SKM-1 treated with dmso at 0.1 percent for 144 hours (cell line): ENCODE measurements at regions not wholly inside any gene's neighbourhood (a gene's known extent, or its start where the extent isn't known, plus 50 kb on each side); places are given as distances from the start of the nearest gene placed in this dataset.

Experiments used
- DNase-seq: peaks from one replicate; lab custom pipeline; 2025; ENCODE audit not compliant: unreplicated experiment; lab: John Stamatoyannopoulos, UW

DNA sequence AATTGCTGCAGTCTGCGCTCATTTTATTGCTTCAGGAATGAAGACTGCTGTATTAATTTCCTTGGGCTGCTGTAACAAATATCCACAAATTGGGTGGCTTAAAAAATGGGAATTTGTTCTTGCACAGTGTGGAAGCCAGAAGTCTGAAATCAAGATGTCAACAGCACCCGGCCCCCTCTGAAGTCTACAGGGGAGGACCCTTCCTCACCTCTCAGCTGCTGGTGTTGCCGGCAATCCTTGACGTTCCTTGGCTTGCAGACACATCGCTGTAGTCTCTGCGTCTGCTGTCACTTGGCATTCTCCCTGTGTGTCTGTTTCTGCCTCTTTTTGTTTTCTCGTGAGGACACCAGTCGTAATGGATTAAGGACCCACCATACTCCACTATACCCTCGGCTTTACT is 166.2 kb downstream of the PTPN20 start:
- DNase-seq = no peak

DNA sequence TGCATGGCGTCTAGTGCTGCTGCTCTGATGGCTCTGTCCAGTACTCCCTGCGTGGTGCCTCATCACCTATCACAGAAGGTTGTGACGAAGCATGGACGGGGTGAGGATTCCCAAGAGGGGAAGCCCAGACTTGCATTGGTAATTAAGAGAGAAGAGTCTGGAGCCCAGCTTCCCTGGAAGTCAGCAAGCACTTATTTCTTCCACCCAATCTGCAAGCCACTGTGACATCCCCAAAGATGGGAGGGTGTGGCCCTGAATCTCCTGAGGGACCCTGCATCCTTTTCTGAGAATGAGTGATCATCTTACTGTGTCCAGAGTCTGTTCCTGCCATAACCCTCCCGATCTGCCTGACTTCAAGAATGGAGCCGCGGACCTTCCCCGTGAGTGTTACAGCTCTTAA is 166.7 kb downstream of the PTPN20 start:
- no peak for DNase-seq

GRCh38 chr10:47078393-47079203 is 167.4 kb downstream of the PTPN20 start:
- DNase-seq = no peak

- DNase-seq = no peak
Measured at GRCh38 chr10:47079204-47079580, 168.0 kb downstream of the PTPN20 start.

- no peak for DNase-seq
Measured at GRCh38 chr10:47081264-47081663, 170.0 kb downstream of the PTPN20 start.

DNA sequence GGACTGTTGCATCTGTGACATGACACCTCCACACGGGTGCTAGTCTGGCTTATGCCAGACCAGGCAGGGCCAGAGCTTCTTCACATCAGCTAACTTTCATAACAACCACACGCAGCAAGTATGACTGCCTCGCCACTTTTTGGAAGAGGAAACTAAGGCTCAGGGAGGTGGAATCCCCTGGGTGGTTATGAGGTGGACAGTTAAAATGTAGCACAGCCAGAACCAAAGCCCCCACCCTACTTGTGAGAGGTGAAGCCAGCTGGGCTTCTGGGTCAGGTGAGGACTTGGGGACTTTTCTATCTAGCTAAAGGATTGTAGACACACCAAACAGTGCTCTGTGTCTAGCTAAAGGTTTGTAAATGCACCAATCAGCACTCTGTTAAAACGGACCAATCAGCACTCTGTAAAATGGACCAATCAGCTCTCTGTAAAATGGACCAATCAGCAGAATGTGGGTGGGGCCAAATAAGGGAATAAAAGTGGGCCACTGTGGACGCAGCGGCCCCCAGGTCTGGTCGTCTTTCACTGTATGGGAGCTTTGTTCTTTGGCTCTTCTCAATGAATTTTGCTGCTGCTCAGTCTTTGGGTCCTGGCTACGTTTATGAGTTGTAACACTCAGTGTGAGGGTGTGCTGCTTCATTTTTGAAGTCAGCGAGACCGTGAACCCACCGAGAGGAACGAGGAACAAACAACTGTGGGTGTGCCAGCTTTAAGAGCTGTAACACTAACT is 171.0 kb downstream of the PTPN20 start:
- no peak for DNase-seq

DNA sequence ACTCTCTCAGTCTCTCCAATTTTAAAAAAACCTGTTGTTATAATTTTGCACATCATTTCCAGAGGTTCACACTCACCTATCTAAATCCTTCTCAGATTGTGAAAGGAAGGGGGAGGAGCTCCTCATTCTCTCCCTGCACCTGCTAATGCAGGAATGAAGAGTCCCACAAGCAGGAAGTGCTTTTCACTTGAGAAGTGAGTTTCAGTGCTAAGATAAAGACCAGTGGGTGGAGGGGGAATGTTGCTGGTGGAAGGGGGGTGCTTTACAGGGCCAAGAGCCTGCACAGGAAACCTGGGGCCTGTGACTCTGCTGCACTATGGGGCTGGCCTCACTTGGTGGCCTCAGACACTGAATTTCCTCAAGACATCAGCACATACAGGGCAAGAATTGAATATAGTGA is 176.4 kb downstream of the PTPN20 start:
- no peak for DNase-seq

DNA sequence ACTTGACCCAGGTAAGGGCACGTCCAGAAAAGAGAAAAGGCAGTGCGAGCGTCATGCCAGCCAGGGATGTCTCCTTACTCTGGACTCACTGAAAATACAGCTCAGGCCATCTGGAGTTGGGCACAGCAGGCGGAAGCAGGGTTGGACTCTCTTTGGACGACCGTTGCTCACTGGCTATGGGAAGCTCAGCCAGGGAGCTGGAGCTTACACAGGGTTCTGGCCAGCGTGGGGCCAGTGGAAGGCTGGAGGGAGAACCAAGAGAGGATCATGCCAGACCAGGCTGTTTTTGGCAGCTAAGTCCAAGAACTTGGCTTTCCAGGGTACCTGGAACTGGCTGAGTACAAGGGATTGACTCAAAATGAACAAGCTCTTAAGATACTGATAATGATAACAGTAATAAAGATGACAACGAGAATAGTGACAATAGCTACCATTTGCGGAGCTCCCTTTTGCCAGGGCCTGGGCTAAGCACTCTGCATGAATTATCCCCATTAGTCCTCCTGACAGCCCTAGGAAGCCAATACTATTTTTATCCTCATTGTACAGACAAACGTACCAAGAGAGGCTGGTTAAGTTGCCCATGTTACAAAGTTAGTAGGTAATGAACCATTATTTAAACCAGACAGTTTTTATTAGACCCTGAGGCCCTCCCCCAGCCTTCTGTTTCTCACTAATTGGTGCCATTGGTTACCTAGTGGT is 177.6 kb downstream of the PTPN20 start:
- no peak for DNase-seq

GRCh38 chr10:47090042-47090441 is 178.8 kb downstream of the PTPN20 start:
- DNase-seq = no peak

DNA sequence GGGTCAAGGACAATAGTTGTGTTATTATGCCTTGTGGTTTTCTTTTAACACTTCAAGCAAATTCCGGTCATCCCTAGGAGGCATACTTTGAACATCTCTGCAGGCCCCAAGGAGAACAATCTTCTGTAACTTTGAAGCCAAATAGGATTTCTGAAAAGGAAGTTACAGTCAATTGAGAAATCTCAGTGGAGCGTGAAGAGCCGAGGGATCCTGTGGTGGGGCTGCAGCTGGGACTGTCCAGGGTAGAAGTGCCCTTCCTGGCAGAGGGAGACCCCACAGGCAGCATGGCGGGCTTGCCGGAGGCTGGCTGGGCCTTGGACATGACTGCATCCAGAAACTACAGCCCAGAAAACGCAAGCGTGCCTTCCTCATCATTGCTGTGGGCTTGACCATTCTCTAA is 179.7 kb downstream of the PTPN20 start:
- DNase-seq = peak; percentile 49

DNA sequence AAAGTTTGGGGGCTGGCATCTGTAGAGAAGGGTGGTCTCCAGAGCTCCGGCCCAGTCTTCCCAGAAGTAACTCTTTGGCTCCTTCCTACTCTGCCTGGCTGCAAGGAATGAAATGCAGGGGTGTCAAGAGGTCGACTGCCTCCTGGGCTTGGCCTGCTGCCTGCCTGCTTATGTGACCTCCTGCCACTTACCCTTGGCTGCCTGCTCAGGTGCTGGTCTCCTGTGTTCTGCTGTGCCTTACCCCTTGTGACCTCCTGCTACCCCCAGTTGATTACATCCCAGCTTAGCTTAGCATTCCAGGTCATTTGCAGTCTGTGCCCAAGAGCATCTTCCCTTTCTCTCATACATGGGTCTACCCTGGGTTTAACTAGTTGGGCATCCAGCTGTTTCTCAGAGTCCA is 180.2 kb downstream of the PTPN20 start:
- DNase-seq = no peak

- no peak for DNase-seq
Measured at GRCh38 chr10:47092376-47092775, 181.1 kb downstream of the PTPN20 start.

DNA sequence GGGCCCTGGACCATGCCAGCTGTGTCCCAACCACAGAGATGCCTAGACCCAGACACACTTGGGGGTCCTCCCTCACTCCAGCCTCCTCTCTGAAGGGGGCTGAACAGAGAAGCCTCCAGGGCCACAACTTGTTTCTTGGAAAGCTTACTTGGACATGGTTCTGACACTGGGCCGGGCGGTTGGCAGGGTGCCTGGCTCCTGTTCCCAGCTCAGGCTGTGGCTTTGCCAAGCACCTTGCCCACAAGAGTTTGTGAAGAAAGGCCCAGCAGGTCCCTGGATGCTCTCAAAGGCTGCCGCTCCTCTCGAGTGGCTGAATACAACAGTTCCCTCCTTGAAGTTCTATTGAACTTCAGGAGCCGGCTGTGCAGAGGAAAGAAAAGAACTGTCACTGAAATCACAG is 181.6 kb downstream of the PTPN20 start:
- DNase-seq = no peak

DNA sequence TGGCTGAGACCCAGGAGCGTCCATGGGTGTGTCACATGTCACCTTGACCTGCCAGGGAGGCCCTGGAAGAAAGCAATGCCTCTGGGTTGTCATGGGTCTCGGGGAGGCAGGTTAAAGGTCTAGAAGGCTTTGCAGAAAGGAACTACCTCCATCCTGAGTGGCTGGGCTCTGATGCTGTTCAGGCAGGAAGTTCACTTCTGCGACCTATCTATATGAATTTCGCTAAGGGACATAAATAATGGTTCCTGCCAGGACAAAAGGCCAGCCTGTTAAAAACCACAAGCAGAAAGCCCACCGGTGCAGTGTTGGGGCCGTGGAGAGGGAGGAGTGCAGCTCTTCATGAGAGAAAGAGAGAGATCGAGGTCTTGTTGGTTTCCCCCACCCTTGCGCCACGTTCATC is 182.9 kb downstream of the PTPN20 start:
- DNase-seq = no peak

DNA sequence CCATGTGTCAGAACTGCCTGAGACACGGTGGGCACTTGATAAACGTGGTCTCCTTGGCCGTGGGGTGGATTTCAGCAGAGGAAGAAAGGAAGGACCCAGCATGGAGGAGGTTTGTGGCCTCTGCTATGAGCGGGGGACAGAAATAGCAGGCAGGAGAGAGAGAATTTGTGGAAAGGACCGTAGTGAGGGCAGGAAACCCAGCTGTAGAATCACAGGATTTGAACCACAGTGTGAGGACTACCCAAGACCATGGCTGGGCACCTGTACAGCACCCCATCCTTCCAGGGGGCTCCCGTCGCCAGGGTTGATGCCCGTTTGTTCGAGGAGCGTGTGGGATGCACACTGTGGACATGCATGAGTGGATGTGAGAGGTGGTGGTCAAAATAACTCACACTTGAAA is 183.4 kb downstream of the PTPN20 start:
- no peak for DNase-seq

DNA sequence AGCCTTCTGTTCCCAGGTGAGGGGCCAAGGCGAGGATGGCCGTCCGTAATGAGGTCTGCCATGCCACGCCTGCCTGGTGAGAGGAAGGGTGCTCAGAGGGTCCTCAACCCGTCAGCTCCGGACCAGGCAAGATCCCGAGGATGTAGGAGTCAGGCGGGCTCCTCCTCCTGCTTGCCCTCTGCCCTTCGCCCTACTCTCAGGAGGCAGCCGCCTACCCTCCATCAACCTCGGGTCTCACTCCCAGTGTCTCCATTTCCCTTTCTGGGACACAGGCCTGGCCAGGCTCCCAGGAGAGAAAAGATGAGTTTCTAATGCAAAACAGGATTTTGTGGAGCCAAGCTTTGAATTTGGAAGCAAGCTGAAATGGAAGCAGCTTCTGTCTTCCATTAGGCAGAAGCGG is 184.0 kb downstream of the PTPN20 start:
- DNase-seq = no peak

DNA sequence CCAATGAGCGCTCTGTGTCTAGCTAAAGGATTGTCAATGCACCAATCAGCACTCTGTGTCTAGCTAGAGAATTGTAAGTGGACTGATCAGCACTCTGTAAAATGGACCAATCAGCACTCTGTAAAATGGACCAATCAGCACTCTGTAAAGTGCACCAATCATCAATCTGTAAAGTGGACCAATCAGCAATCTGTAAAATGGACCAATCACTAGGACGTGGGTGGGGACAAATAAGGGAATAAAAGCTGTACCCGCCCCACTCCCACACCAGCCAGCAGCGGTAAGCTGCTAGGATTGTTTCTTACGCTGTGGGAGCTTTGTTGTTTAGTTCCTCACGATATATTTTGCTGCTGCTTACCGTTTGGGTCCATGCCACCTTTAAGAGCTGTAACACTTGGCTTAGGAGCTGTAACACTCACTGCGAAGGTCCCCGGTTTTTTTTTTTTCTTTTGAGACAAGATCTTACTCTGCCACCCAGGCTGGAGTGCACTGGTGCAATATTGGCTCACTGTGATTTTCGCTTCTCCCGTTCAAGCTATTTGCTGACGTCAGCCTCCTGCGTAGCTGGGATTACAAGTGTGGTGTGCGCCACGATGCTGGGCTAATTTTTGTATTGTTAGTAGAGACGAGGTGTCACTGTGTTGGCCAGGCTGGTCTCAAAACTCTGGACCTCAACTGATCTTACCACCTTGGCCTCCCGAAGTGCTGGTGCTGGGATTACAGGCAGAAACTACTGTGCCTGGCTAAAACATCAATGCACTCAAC is 184.8 kb downstream of the PTPN20 start:
- DNase-seq = no peak

GRCh38 chr10:47098238-47098637 is 187.0 kb downstream of the PTPN20 start:
- no peak for DNase-seq

DNA sequence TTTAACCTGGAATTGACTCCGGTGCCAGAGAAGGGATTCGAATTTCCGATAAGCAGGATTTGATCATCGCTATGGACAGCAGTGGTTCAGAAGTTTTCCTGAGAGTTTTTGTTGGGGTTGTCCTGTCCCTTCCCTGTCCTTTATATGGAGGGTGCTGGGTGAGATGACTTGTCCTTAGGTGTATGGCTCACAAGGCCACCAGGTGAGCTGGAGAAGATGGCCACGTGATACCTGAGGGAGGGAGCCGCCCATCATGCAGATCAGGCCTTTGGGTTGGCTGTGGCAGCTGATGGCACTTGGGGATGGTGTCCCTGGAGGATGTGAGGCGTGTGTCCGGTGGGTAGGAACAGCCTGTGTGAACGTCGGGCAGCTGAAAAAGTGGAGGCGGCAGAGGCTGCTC is 187.7 kb downstream of the PTPN20 start:
- no peak for DNase-seq

GRCh38 chr10:47099474-47099873 is 188.2 kb downstream of the PTPN20 start:
- no peak for DNase-seq

DNA sequence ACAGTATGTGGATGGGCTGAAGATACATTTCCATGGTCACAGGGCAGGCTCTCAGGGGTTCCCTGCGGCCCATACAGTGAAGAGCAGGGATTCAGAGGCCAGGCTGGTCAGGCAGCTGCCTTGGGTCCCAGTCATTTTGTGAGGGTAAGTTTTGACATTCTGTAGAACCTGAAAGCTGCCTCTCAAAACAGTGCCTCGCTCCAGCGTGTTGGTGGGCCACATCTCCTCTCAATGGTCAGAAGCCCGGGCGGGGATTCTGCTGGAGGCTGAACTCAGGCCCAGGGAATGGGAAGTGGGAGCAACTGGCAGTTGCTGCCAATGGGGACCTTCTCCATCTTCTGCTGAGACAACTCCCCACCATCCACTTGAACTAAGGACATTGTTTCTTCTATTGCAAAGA is 190.0 kb downstream of the PTPN20 start:
- DNase-seq = no peak
